ENCODE measurements at regions not wholly inside any gene's neighbourhood (a gene's known extent, or its start where the extent isn't known, plus 50 kb on each side); places are given as distances from the start of the nearest gene placed in this dataset.

GRCh38 chr20:39605361-39605760 is 643.2 kb downstream of the DHX35 start:
- Histone ChIP-seq H3K18ac (ENCODE audit: extremely low read depth, low read length) (no peak overlapping the region), H2BK120ac (replicated peaks; ENCODE audit: low read depth, low read length) (no peak overlapping the region), H2AK5ac (ENCODE audit: low read depth, low read length) (no peak overlapping the region), H3K27ac (ENCODE audit: low read depth, low read length) (no peak overlapping the region), H3K23me2 (ENCODE audit: low read depth, low read length) (no peaks in the 10 kb centered on the region), H3K4me2 (ENCODE audit: insufficient read depth in 1 of 2, low read depth in 2 of 2, low read length in 2 of 2) (no peak overlapping the region), H2BK15ac (ENCODE audit: low read length) (no peak overlapping the region), H3K27me3 (replicated peaks in 1 of 4; ENCODE audit: control insufficient read depth in 3 of 4, extremely low read depth in 1 of 4, insufficient read depth in 3 of 4, low read length in 3 of 4) (no peaks in the 10 kb centered on the region), H2AFZ (ENCODE audit: low read length) (no peak overlapping the region), H4K91ac (replicated peaks; ENCODE audit: insufficient read length, low read length) (no peak overlapping the region), H3K9ac (replicated peaks in 1 of 4; ENCODE audit: extremely low read depth in 1 of 4, low read depth in 3 of 4, low read length in 3 of 4) (no peak overlapping the region), H4K8ac (ENCODE audit: extremely low read depth, insufficient read depth, low read length) (no peak overlapping the region), H2BK12ac (ENCODE audit: low read depth, low read length) (no peak overlapping the region), H3K9me3 (ENCODE audit: insufficient read depth in 2 of 2, low read depth in 1 of 2, low read length in 1 of 2) (no peaks in the 10 kb centered on the region), H3K14ac (ENCODE audit: insufficient read length) (no peak overlapping the region), H4K20me1 (replicated peaks in 1 of 2; ENCODE audit: control insufficient read depth in 1 of 2, insufficient read depth in 2 of 2, low read length in 2 of 2) (no peaks in the 10 kb centered on the region), H3K23ac (ENCODE audit: insufficient read length) (no peak overlapping the region), H4K5ac (ENCODE audit: insufficient read length, low read depth, low read length) (no peak overlapping the region), H3K36me3 (ENCODE audit: control insufficient read depth in 2 of 4, insufficient read depth in 4 of 4, low read length in 3 of 4) (no peaks in the 10 kb centered on the region), H3K56ac (replicated peaks; ENCODE audit: insufficient read length, low read depth, low read length) (no peak overlapping the region), H3K79me2 (ENCODE audit: control insufficient read depth in 1 of 2, insufficient read depth in 2 of 2, low read length in 2 of 2) (no peaks in the 10 kb centered on the region), H2BK20ac (ENCODE audit: low read length) (no peak overlapping the region), H3K4ac (replicated peaks; ENCODE audit: insufficient read length, low read depth, low read length) (no peak overlapping the region), H3K79me1 (ENCODE audit: low read depth, low read length) (no peaks in the 10 kb centered on the region), H3K4me1 (replicated peaks in 1 of 4; ENCODE audit: control insufficient read depth in 3 of 4, insufficient read depth in 4 of 4, low read length in 3 of 4) (no peaks in the 10 kb centered on the region), H3K4me3 (ENCODE audit: extremely low read depth in 1 of 4, insufficient read depth in 2 of 4, low read depth in 3 of 4, low read length in 4 of 4) (no peak overlapping the region), H2BK5ac (ENCODE audit: low read depth, low read length) (no peak overlapping the region)
- POLR2A ChIA-PET (ENCODE audit: partially characterized antibody), result no interaction called here
- WGBS, 2 experiments (ENCODE audit: extremely low coverage in 1 of 2, insufficient coverage in 1 of 2, insufficient read length in 1 of 2, insufficient replicate concordance in 2 of 2, low coverage in 1 of 2, low lambda C conversion rate in 2 of 2, missing lambda C conversion rate in 1 of 2), result 96 to 100% methylated on average over 1 to 2 of the region's 2 CpGs
- no peak for FAIRE-seq
- CTCF ChIA-PET (ENCODE audit: partially characterized antibody), result interaction anchor here (1.4 kb wide), 1 partner anchor 501 kb away, joined by 4 read pairs; no protein-coding TSS in a partner anchor
- TF ChIP-seq JUN (IDR thresholded peaks at IDR 0.05; ENCODE audit: low read depth, low read length), result no peak
- DNase-seq (ENCODE audit: low read depth in 1 of 2, low spot score in 2 of 2), result no peak
